Stimulated activated CD4-positive, alpha-beta T cell treated with anti-CD3 and anti-CD28 coated beads, Interleukin-4, amount 100 ng/mL, for 4 hours (primary cell): ENCODE measurements at regions not wholly inside any gene's neighbourhood (a gene's known extent, or its start where the extent isn't known, plus 50 kb on each side); places are given as distances from the start of the nearest gene placed in this dataset.
"Not testable (repeated sequence)": the region's sequence is repeated elsewhere in the genome, so short reads cannot be mapped to it uniquely, and the experiment has no call there.

Source experiments
- DNase-seq, 2 experiments: peaks; one replicate each; pipeline ENCODE4 v3.0.0-alpha.2; 2020

DNA sequence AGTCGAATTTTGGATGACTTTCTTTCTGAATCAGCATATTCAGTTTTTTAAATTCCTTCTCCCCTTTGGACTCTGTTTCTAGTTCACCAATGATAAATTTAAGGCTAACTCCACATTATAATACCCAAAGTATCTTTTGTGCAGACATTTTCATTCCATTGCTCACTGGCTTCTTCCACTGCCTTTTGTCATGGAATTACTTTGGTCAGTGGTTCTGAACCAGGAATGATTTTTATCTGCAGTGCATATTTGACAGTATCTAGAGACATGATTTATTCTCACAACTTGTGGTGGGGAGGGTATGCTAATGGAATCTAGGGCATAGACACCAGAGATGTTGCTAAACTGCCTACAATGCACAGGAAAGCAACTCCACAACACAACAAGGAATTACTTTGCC lies 234.4 kb upstream of the PRKD1 start:
- DNase-seq: no peak

- no peak for DNase-seq
Observed at GRCh38 chr14:30165255-30165654, 237.6 kb upstream of the PRKD1 start.

DNA sequence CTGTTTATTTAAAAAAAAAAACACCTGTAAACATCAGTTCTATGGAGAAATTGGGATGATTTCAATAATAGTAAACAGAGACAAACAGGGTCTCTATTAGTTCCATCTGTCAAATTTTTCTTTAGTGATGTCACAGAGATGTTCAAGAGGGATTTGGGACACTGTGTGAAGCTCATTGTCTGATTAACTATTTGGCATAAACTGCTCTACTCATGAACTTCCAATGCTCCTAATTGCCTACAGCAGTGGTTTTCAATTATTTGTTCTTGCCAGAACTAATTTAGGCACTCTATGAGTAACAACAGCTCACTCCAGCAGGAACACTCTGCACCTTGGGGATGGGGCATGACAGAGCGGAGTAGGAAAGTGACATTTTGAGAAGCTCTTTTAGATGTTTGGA lies 250.1 kb upstream of the PRKD1 start:
- DNase-seq: no peak

- no peak for DNase-seq
Observed at GRCh38 chr14:30179381-30180130, 251.9 kb upstream of the PRKD1 start.

DNA sequence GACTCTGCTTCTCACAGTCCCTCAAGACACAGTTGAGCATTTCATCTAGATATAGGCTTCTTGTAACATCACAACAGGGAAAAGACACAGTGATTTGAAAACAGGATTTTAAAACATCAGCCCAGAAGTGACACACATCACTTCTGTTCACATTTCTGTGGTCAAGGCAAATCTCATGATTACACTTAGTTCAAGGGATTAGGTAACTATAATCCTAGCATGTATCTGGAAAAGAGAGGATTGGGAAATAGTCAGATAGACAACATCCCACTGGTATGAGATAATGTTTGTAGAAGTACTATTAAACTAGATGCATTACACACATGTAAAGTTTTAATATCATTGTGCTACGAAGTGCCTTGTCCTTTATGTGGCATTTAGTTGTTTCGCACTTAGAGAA lies 252.6 kb upstream of the PRKD1 start:
- DNase-seq: no peak

DNA sequence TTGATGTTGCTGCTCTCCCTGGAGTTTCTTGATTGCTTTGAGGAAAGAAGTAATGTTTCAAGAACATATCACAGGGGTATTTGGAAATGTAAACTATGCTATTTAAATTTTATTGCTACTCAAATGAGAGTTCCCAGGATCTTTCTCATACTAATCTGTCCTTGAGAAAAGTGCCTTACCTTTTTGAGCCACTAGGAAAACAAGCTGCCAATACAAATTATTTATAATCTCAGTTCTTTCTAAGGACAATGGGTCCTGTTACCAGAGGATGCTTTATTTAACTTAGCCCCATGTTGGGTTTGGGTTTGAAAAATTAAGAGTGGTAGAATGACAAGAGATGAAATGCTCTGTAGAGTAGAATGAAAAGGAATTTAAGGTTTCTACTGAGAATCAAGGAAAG lies 258.2 kb upstream of the PRKD1 start:
- no peak for DNase-seq

- no peak for DNase-seq
Observed at GRCh38 chr14:30191639-30192279, 264.1 kb upstream of the PRKD1 start.

DNA sequence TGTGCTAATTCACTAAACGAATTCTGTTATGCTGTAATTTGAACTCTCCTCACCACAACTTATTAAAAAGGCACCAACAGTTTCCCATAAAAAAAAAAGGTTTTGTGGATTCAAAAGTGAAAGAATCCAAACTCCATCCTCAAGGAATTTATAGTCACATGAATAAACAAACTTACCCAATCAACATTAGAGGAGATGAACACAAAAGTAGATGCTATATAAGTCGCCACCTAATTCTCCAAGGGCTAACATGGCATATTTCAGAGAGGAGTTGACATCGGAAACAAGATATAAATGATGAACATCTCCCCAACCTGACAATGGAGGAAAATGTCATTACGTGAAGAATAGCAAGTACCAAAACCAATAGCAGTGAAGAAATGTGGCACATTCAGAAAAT lies 265.5 kb upstream of the PRKD1 start:
- no peak for DNase-seq

DNA sequence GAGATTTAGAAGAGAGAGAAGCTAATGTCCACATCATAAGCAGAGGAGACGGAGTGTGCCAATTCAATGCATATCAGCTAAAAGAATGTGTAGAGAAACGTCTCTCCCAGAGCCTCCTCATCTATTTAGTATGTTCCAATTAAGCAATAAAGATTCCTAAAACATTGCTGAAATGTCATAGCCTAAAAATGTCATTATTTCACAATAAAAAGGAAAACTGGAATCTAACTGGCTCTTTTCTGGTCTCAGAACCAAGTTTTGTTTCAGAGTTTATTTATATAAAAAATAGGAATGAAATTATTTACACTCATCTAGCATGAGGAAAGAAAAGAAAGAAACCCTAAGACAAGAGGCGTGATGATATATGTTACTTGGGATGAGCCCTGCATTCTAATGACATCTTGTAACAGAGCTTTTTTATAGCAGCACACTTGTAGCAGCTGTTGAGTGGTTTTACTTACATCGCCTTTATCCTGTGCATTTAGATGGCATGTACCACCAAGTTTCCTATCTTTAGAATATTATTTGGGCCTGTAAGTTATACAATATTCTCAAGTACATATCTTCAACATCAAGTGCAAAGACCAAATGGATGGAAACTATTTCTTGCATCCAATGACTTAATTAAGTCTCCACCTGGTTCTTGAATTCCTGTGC lies 266.3 kb upstream of the PRKD1 start:
- no peak for DNase-seq

DNA sequence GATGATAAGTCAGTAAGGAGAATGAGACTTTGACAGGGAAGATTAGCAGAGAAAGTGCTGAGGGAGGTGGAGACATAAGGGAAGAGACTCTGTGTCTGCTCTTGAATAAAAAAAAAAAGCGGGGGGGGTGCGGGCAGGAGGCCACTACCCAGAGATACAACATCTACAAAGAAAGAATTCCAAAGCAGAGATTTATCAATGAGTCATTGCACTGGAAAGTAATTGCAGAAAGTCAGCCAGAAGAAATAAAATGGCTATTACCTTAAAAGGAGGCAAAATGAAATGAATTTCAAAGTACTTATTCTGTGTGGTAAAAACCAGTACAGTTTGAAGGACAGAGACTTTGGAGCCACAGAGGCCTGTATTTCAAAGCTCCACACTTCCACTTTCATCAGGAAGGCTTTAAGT lies 267.1 kb upstream of the PRKD1 start:
- DNase-seq: no peak

DNA sequence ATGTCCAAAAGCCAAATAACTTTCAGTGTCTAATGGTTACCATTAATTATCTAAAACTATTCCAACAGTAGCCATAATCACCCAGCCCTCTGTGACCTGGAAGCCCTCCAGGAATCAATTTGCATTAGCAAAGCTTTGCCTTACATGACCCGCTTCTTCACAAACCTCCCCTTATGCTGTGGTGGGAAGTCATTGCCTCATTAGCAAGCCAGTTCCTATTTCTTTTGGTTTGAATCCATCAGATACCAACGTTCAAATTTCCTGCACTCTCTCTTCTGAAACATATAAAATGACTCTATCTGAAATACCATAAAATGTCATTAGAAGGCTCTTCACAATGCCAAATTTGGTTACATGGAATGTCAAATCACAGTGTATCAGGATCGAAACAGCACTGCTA lies 268.3 kb upstream of the PRKD1 start:
- no peak for DNase-seq

DNA sequence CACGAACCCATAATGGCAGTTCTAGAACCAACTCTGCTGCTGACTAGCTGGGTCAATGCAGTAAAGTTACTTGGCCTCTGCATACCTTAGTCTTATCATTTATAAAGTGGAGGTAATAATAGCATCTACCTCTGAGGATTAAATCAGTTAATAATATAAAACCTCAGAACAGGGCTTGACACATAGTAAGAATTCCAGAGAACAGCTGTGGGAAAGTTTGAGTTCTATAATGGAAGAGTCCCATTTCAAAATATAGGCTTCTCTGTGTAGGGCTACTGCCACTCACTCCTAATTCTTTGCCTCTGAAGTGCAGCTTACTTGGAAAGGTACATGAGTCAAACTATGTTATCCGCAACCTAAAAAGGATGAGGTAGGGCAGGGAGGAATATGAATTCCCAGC lies 269.2 kb upstream of the PRKD1 start:
- DNase-seq: no peak

GRCh38 chr14:30198720-30199119 lies 271.1 kb upstream of the PRKD1 start:
- not testable (repeated sequence) for DNase-seq

- no peak for DNase-seq
Observed at GRCh38 chr14:30204431-30204980, 276.9 kb upstream of the PRKD1 start.

DNA sequence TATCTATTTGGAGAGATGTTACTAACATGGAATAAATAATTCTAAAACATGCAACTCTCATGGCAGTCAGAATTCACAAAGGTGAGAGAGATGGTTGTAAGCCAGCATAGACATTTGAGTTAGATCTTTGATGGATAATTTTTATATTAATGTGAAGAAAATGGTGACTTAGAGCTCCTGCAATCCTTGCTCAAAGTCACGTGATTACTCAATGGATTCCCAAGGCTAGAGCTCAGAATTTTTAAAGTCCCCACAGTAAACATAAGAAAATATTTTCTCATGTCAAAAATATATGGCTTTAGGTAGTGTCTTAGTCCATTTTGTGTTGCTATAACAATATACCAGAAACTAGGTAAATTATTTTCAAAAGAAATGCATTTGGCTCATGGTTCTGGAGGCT lies 281.5 kb upstream of the PRKD1 start:
- no peak for DNase-seq

DNA sequence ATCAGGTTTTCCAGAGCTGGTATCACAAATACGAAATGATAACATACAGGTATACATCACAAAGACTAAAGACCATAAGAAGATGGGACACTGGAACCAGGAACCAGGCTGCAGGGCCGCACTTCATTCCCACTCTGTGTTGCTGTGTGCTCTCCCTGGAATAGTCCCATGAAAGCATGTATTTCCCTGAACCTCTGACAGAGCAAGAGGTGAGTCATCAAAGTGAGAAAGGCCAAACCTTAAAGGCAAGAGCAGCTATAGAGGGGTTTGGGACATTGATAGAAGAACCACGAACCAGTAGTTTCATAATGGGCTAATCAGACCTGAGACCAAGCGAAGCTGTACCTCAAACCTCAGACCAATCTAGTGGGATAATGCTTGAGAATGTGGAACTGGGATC lies 283.0 kb upstream of the PRKD1 start:
- DNase-seq: no peak

- DNase-seq: no peak
Observed at GRCh38 chr14:30211326-30211725, 283.7 kb upstream of the PRKD1 start.

DNA sequence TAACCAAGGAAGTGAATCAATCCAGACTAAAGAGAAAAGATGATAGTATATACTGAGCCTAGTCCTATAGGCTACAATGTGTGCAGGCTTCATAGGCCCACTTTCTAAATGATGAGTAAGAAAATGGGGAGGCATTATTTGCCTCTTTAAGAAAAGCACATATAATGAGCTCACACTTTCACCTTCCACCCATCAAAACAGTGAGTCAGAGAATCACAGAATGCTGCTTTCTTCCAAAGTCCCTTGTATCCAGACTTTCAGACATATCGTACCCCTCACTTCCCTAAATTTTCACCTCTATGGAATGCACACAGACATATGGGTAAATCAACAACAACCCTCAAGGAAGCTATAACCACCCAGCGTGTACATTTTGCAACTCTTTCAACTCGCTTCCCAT lies 286.4 kb upstream of the PRKD1 start:
- DNase-seq: no peak

- DNase-seq: no peak
Observed at GRCh38 chr14:30214461-30215090, 286.9 kb upstream of the PRKD1 start.

GRCh38 chr14:30218907-30219306 lies 291.3 kb upstream of the PRKD1 start:
- no peak for DNase-seq

DNA sequence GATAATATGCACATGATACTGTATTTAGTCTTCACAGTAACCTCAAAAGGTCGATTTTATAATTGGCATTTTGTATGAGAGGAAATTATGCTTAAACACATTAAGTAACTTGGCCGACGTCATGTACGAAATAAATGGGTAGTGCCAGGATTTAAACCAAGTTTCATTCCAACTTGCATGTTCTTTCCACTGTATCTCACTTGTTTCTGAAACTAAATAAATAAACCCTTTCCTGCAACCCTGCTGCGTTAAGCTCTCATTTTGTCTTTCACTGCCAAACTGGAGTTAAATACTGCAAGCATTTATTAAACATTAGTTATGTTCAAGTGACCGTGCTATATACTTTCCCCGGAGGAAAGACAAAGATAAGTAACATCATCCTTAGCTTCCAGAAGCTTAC lies 293.9 kb upstream of the PRKD1 start:
- DNase-seq: no peak

DNA sequence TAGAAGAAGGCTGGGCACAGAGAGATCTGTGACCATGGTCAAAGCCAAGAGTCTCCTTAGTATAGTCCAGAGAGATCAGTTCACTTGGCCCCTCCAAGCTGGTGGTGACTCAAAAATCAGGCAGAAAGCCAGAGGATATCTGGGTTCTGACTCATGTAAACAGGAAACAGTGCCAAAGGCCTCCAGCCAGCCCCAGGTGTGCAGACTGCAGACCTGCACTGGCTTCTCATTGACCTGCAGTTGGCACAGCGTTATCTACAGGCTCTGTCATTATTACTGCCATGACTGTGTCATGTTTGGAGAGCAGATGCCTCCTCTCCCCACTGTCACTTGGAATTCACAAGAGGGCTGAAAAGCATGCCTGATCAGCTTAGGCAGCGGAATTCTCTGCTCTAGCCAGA lies 295.7 kb upstream of the PRKD1 start:
- no peak for DNase-seq

GRCh38 chr14:30223966-30224365 lies 296.3 kb upstream of the PRKD1 start:
- no peak for DNase-seq

DNA sequence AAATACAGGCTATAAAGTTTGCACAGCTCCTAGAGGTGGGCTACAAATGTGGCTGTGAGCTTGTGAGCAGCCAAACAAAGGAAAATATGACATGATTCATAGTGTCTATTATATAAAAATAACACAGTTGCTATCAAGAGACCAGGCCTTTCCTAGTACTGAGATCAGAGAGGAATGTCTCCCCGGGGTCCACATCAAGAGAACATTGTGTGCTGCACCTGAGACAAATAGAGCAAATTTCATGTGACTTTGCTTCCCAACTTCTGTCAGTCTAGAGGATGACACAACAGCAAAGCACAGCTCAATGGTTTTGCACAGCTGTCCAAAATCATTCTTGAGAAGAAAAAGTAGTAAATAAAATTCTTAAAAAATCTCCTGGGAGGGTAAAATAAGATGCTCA lies 297.5 kb upstream of the PRKD1 start:
- no peak for DNase-seq
